Erythroblast (primary cell): ENCODE measurements at regions not wholly inside any gene's neighbourhood (a gene's known extent, or its start where the extent isn't known, plus 50 kb on each side); places are given as distances from the start of the nearest gene placed in this dataset.

ENCODE experiments used
- GATA1 ChIP-seq: IDR thresholded peaks from 2 replicates; pipeline ENCODE4 v1.6.1; 2011; ENCODE audit warnings: low read depth, mild to moderate bottlenecking, control low read depth, low read length, moderate library complexity
- POLR2A ChIP-seq: IDR thresholded peaks from 2 replicates; pipeline ENCODE4 v1.6.1; 2011; ENCODE audit warnings: mild to moderate bottlenecking, low read length

- TF ChIP-seq POLR2A (no peak), GATA1 (no peak)
These were observed 154.6 kb upstream of the SOX4 start for GRCh38 chr6:21438986-21439352.
